RWPE1 (cell line): ENCODE measurements at regions not wholly inside any gene's neighbourhood (a gene's known extent, or its start where the extent isn't known, plus 50 kb on each side); places are given as distances from the start of the nearest gene placed in this dataset.

ENCODE experiments used
- CTCF ChIA-PET: fragments of 350-600 bp; sonication (Branson Sonifier 250); formaldehyde crosslinking; extraction: SDS; loops from one replicate; lab custom pipeline; 2021; lab: Yijun Ruan, JAX
- POLR2A ChIA-PET: fragments of 400-600 bp; formaldehyde crosslinking; extraction: SDS; loops from one replicate; lab custom pipeline; 2020; ENCODE audit warnings: antibody characterized with exemption; ENCODE audit not compliant: low non-redundant PET; lab: Yijun Ruan, JAX
- DNase-seq: peaks from one replicate; pipeline ENCODE4 v3.0.0; 2012; ENCODE audit warnings: low spot score
- H3K27ac ChIP-seq: fragments of 450-650 bp; 2 replicates; pipeline ENCODE4 v1.5.1; 2017
- CTCF ChIP-seq: fragments of 450-650 bp; conservative IDR thresholded peaks from 2 replicates; pipeline ENCODE4 v1.5.1; 2017; ENCODE audit warnings: low read depth, mild to moderate bottlenecking

GRCh38 chr1:185490924-185491323 is 173.9 kb upstream of the IVNS1ABP start:
- ChIA-PET POLR2A (no interaction called here), CTCF (no interaction called here)
- no peak for TF ChIP-seq CTCF
- no peak for DNase-seq
- no peak overlapping the region for H3K27ac ChIP-seq

GRCh38 chr1:185489406-185489805 is 172.4 kb upstream of the IVNS1ABP start:
- CTCF ChIA-PET = interaction anchor here (0.6 kb wide), 1 partner anchor 244 kb away, joined by 4 read pairs; no protein-coding TSS in a partner anchor
- no peak for DNase-seq
- TF ChIP-seq CTCF = no peak
- POLR2A ChIA-PET = no interaction called here
- H3K27ac ChIP-seq = no peak overlapping the region

- DNase-seq = no peak
- CTCF ChIA-PET = no interaction called here
These were observed 171.8 kb upstream of the IVNS1ABP start for GRCh38 chr1:185488808-185489207.

GRCh38 chr1:185487936-185488335 is 170.9 kb upstream of the IVNS1ABP start:
- POLR2A ChIA-PET = no interaction called here
- H3K27ac ChIP-seq = no peak overlapping the region
- CTCF ChIA-PET = no interaction called here
- no peak for TF ChIP-seq CTCF
- no peak for DNase-seq

More at GRCh38 chr1:185488808-185489207, 171.8 kb upstream of the IVNS1ABP start:
- H3K27ac ChIP-seq = no peak overlapping the region
- POLR2A ChIA-PET = no interaction called here
- TF ChIP-seq CTCF = no peak

- ChIA-PET POLR2A (no interaction called here), CTCF (no interaction called here)
- TF ChIP-seq CTCF = no peak
- DNase-seq = no peak
- H3K27ac ChIP-seq = no peak overlapping the region
These were observed 170.0 kb upstream of the IVNS1ABP start for GRCh38 chr1:185487026-185487425.

- no peak for DNase-seq
- no peak for TF ChIP-seq CTCF
- no peak overlapping the region for H3K27ac ChIP-seq
- ChIA-PET CTCF (no interaction called here), POLR2A (no interaction called here)
These were observed 169.3 kb upstream of the IVNS1ABP start for GRCh38 chr1:185486346-185486745.
